ENCODE measurements at regions not wholly inside any gene's neighbourhood (a gene's known extent, or its start where the extent isn't known, plus 50 kb on each side); places are given as distances from the start of the nearest gene placed in this dataset.
A peak's percentile ranks its signal among the peaks of the same experiment; 100 is the strongest.
"Not testable (repeated sequence)": the region's sequence is repeated elsewhere in the genome, so short reads cannot be mapped to it uniquely, and the experiment has no call there.

- no peak for DNase-seq (ENCODE audit: low spot score)
Measured at GRCh38 chr7:142471820-142472219, 214.0 kb upstream of the PRSS58 start.

GRCh38 chr7:142470544-142470830, 212.6 kb upstream of the PRSS58 start:
- no peak for DNase-seq (ENCODE audit: low spot score)

- DNase-seq (ENCODE audit: low spot score): no peak
Measured at GRCh38 chr7:142469696-142470543, 212.1 kb upstream of the PRSS58 start.

- DNase-seq (ENCODE audit: low spot score): peak; percentile 94
Measured at GRCh38 chr7:142468871-142469665, 211.2 kb upstream of the PRSS58 start.

GRCh38 chr7:142467056-142467655, 209.3 kb upstream of the PRSS58 start:
- not testable (repeated sequence) for DNase-seq (ENCODE audit: low spot score)

GRCh38 chr7:142463401-142463850, 205.6 kb upstream of the PRSS58 start:
- no peak for DNase-seq (ENCODE audit: low spot score)

GRCh38 chr7:142461437-142461836, 203.6 kb upstream of the PRSS58 start:
- no peak for DNase-seq (ENCODE audit: low spot score)

GRCh38 chr7:142460402-142461117, 202.7 kb upstream of the PRSS58 start:
- DNase-seq (ENCODE audit: low spot score): no peak

- peak; percentile 87 for DNase-seq (ENCODE audit: low spot score)
Measured at GRCh38 chr7:142459551-142459963, 201.7 kb upstream of the PRSS58 start.

GRCh38 chr7:142457146-142457703, 199.4 kb upstream of the PRSS58 start:
- DNase-seq (ENCODE audit: low spot score): no peak

GRCh38 chr7:142455392-142455791, 197.5 kb upstream of the PRSS58 start:
- DNase-seq (ENCODE audit: low spot score): no peak

- no peak for DNase-seq (ENCODE audit: low spot score)
Measured at GRCh38 chr7:142454862-142455261, 197.0 kb upstream of the PRSS58 start.

GRCh38 chr7:142452791-142453190, 194.9 kb upstream of the PRSS58 start:
- no peak for DNase-seq (ENCODE audit: low spot score)

GRCh38 chr7:142451817-142452216, 194.0 kb upstream of the PRSS58 start:
- DNase-seq (ENCODE audit: low spot score): no peak

GRCh38 chr7:142451296-142451695, 193.4 kb upstream of the PRSS58 start:
- DNase-seq (ENCODE audit: low spot score): no peak

- DNase-seq (ENCODE audit: low spot score): peak; percentile 57
Measured at GRCh38 chr7:142450695-142451094, 192.8 kb upstream of the PRSS58 start.

- peak; percentile 92 for DNase-seq (ENCODE audit: low spot score)
Measured at GRCh38 chr7:142450206-142450605, 192.3 kb upstream of the PRSS58 start.

GRCh38 chr7:142448857-142449256, 191.0 kb upstream of the PRSS58 start:
- not testable (repeated sequence) for DNase-seq (ENCODE audit: low spot score)

- no peak for DNase-seq (ENCODE audit: low spot score)
Measured at GRCh38 chr7:142447762-142448161, 189.9 kb upstream of the PRSS58 start.

GRCh38 chr7:142445019-142445686, 187.3 kb upstream of the PRSS58 start:
- DNase-seq (ENCODE audit: low spot score): no peak
